Nephron (organoid): ENCODE measurements at regions not wholly inside any gene's neighbourhood (a gene's known extent, or its start where the extent isn't known, plus 50 kb on each side); places are given as distances from the start of the nearest gene placed in this dataset.

Source experiments
- H3K27ac Mint-ChIP-seq, 3 experiments: 2 replicates each; pipeline ENCODE4 v1.8.0; 2020; ENCODE audit warnings: mixed read lengths in 3 of 3, mild to moderate bottlenecking in 2 of 3, moderate library complexity in 1 of 3
- H3K27me3 Mint-ChIP-seq: 2 replicates; pipeline ENCODE4 v1.8.0; 2021; ENCODE audit warnings: low read depth, mild to moderate bottlenecking, moderate library complexity, mixed read lengths
- H3K36me3 Mint-ChIP-seq: 2 replicates; pipeline ENCODE4 v1.8.0; 2020; ENCODE audit warnings: low read depth, mixed read lengths
- H3K4me1 Mint-ChIP-seq: 2 replicates; pipeline ENCODE4 v1.8.0; 2020; ENCODE audit warnings: mixed read lengths
- H3K4me3 Mint-ChIP-seq, 3 experiments: 2 replicates each; pipeline ENCODE4 v1.8.0; 2020; ENCODE audit warnings: mild to moderate bottlenecking in 3 of 3, mixed read lengths in 3 of 3, moderate library complexity in 2 of 3
- H3K9me3 Mint-ChIP-seq: 2 replicates; pipeline ENCODE4 v1.8.0; 2020; ENCODE audit warnings: mixed read lengths
- CTCF ChIP-seq, 3 experiments: fragments of 200-600 bp; sonication (generic); IDR thresholded peaks; one replicate each; pipeline ENCODE4 v1.5.0; 2021; ENCODE audit warnings: antibody characterized with exemption in 3 of 3; ENCODE audit not compliant: unreplicated experiment in 3 of 3

- Mint-ChIP-seq H3K4me1 (peaks cover 32% of the 10 kb centered on the region), H3K27ac (peak overlapping the region; percentile 24 to 79 (median 60)), H3K27me3 (peaks cover 14% of the 10 kb centered on the region), H3K9me3 (peaks cover 2% of the 10 kb centered on the region), H3K36me3 (no peaks in the 10 kb centered on the region), H3K4me3 (no peak overlapping the region)
- TF ChIP-seq CTCF (IDR thresholded peaks at IDR 0.05; ENCODE audit: unreplicated experiment in 3 of 3) = no peak
Observed at GRCh38 chr1:55512466-55512865, 297.3 kb upstream of the USP24 start.

GRCh38 chr1:55507578-55507931 lies 292.4 kb upstream of the USP24 start:
- Mint-ChIP-seq H3K36me3 (no peaks in the 10 kb centered on the region), H3K4me1 (peaks cover 45% of the 10 kb centered on the region), H3K27me3 (peaks cover 20% of the 10 kb centered on the region), H3K4me3 (no peak overlapping the region), H3K9me3 (no peaks in the 10 kb centered on the region), H3K27ac (peak overlapping the region in 1 of 3 experiments; percentile 76)
- TF ChIP-seq CTCF (IDR thresholded peaks at IDR 0.05; ENCODE audit: unreplicated experiment in 3 of 3) = no peak

GRCh38 chr1:55506740-55507577 lies 291.8 kb upstream of the USP24 start:
- Mint-ChIP-seq H3K27me3 (peaks cover 20% of the 10 kb centered on the region), H3K36me3 (no peaks in the 10 kb centered on the region), H3K9me3 (no peaks in the 10 kb centered on the region), H3K4me1 (peaks cover 41% of the 10 kb centered on the region), H3K27ac (peak overlapping the region in 2 of 3 experiments; percentile 69 to 76), H3K4me3 (no peak overlapping the region)
- TF ChIP-seq CTCF (IDR thresholded peaks at IDR 0.05; ENCODE audit: unreplicated experiment in 3 of 3) = no peak

GRCh38 chr1:55505326-55505725 lies 290.2 kb upstream of the USP24 start:
- no peak overlapping the region for H3K4me3 Mint-ChIP-seq
- no peaks in the 10 kb centered on the region for H3K36me3 Mint-ChIP-seq
- H3K4me1 Mint-ChIP-seq = peaks cover 41% of the 10 kb centered on the region
- peak overlapping the region in 1 of 3 experiments; percentile 76 for H3K27ac Mint-ChIP-seq
- H3K27me3 Mint-ChIP-seq = peaks cover 20% of the 10 kb centered on the region
- no peak for TF ChIP-seq CTCF (IDR thresholded peaks at IDR 0.05; ENCODE audit: unreplicated experiment in 3 of 3)
- H3K9me3 Mint-ChIP-seq = no peaks in the 10 kb centered on the region

GRCh38 chr1:55504306-55504731 lies 289.2 kb upstream of the USP24 start:
- no peak overlapping the region for H3K4me3 Mint-ChIP-seq
- H3K27me3 Mint-ChIP-seq = peaks cover 24% of the 10 kb centered on the region
- peak in 1 of 3 experiments; percentile 13 for TF ChIP-seq CTCF (IDR thresholded peaks at IDR 0.05; ENCODE audit: unreplicated experiment in 3 of 3)
- H3K36me3 Mint-ChIP-seq = no peaks in the 10 kb centered on the region
- peak overlapping the region; percentile 30 to 76 (median 62) for H3K27ac Mint-ChIP-seq
- peaks cover 41% of the 10 kb centered on the region for H3K4me1 Mint-ChIP-seq
- H3K9me3 Mint-ChIP-seq = no peaks in the 10 kb centered on the region
